ENCODE measurements at regions not wholly inside any gene's neighbourhood (a gene's known extent, or its start where the extent isn't known, plus 50 kb on each side); places are given as distances from the start of the nearest gene placed in this dataset.
A peak's percentile ranks its signal among the peaks of the same experiment; 100 is the strongest.

- DNase-seq (ENCODE audit: low read depth), result no peak
Observed at GRCh38 chr3:84073664-84074063, 885.1 kb upstream of the CADM2 start.

- no peak for DNase-seq (ENCODE audit: low read depth)
Observed at GRCh38 chr3:84074767-84075166, 884.0 kb upstream of the CADM2 start.

DNA sequence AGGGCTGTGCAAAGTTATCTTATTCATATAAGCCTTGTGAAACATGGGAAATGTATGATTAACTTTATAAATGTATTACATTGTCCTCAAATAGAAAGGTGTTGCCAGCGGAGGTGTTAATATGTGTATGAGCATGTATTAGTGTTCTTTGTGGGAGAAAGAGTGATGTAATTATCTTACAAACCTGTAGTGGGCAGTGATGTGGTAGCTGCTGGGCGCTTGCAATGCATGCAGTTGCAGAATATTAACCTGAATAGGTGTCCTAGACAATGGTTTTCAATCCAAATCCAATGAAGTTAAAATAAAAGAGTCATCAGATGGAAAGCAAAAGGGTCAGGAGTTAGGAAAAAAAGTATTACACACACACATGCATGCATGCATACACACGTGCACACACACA, 881.3 kb upstream of the CADM2 start:
- no peak for DNase-seq (ENCODE audit: low read depth)

DNA sequence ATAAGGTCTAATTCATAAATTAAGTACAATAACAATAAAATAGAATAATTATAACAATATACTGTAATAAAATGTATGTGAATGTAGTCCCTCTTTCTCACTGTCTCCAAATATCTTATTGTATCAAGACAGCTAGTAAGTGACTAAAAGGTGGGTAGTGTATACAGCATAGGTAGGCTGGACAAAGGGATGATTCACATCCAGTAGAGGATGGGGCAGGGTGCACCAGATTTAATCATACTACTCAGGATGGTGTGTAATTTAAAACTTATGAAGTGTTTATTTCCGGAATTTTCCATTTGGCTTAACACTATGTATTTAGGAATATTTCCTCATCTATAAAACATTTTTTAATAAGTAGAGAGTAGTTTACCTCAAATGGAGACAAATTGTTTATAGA, 876.1 kb upstream of the CADM2 start:
- no peak for DNase-seq (ENCODE audit: low read depth)

- DNase-seq (ENCODE audit: low read depth), result no peak
Observed at GRCh38 chr3:84092907-84093306, 865.9 kb upstream of the CADM2 start.

- no peak for DNase-seq (ENCODE audit: low read depth)
Observed at GRCh38 chr3:84096188-84096587, 862.6 kb upstream of the CADM2 start.

GRCh38 chr3:84100861-84101260, 857.9 kb upstream of the CADM2 start:
- no peak for DNase-seq (ENCODE audit: low read depth)

DNA sequence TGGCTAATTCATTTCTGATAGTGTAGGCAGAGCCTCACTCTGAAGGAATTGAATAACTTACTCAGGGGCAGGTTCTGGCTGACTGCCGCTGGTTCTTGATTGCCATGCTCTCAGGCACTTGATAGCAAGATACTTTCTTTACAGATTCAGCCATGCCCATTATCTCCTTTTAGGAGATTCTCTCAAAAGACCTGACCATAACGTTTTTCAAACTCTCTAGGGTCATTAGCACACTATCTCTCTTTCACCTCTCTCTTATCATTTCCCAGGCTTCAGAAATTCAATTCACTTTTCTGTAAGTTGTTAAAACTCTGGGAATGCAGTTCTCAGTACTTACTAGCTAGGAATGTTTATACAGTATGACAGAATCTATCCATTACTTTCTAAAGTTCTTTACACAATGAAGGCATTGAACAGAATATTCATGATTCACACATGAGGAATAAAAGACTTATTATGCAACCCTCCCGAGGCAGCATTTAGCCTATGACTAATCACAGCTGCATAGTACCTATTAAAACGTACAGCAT, 850.3 kb upstream of the CADM2 start:
- DNase-seq (ENCODE audit: low read depth), result peak; percentile 52

DNA sequence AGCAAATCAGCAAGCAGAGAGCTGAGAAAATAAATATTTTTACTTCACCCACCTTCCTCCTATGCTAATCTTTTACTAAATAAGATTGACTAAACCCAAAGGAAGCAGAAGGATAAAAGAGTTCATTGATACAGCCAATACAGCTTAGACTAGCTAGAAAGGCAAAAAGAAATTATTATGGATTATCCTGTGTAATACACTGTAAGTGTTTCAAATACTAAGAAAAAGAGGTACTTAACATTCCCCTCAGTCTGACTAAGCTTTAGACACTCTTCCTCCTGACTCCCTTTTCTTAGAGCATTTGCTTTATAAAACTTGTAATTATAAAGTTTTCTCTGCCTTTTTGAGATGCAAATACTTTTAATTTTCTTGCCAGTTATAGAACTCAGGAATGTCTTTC, 848.9 kb upstream of the CADM2 start:
- DNase-seq (ENCODE audit: low read depth), result no peak

GRCh38 chr3:84110787-84111186, 848.0 kb upstream of the CADM2 start:
- DNase-seq (ENCODE audit: low read depth), result no peak

DNA sequence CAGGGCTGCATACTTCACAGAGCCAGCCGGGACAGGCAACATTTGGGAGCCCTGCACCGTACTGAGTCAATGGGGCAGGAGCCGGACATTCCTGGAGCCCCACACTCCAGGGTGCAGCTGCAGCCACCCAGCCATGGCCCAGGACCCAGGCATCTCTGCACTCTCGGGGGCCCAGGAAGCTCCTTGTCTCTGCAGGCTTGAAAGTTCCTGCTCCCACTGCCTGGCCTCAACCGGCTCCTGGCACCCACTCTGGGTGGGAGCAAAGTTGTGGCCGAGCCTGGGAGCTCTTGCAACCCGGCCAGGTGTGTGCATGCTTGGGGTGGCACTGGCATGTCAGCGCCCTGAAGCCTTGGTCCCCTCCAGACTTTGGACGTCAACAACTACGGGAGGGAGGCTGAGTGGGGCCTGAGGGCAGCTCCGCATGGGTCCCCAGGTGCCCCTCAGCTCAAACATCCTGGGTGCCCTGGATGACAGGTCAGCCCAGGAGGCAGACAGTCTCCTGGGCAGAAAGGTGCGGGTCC, 833.5 kb upstream of the CADM2 start:
- no peak for DNase-seq (ENCODE audit: low read depth)

DNA sequence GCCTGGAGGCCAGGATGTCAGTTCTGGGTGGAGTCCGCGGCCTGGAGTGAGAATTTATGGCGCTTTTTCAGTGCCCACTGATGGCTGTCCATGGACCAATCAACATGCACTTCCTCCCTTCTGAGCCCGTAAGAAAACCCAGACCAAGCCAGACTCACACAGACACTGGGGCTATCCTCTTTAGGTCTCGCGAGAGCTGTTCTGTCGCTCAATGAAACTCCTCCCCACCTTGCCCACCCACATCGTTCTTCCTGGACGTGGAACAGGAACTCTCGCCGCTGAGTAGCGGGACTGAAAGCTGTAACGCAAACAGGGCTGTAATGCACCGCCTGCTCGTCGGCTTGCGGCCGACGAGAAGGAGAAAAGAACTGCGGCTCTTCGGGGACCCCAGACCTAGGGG, 833.0 kb upstream of the CADM2 start:
- DNase-seq (ENCODE audit: low read depth), result no peak

DNA sequence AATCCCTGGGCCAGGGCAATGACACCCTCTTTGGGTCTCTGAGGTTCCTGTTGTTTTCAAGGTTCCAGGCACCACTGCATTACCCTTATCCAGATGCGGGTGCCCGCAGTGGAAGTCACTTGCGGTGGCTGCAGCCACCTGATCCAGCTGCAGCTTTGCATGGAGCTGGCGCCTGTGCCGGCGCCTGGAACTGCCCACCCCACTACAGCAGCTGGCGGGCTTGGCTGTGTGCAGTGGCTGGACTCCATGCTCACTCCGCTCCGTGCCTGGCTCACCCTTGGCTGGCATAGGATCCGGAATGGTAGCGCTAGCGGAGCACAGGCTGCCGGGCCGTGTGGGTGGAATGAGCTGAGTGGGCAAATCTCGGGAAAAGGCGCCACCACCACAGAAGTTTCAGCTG, 832.6 kb upstream of the CADM2 start:
- DNase-seq (ENCODE audit: low read depth), result no peak

GRCh38 chr3:84128024-84128423, 830.8 kb upstream of the CADM2 start:
- no peak for DNase-seq (ENCODE audit: low read depth)

GRCh38 chr3:84136425-84136824, 822.4 kb upstream of the CADM2 start:
- DNase-seq (ENCODE audit: low read depth), result no peak

- no peak for DNase-seq (ENCODE audit: low read depth)
Observed at GRCh38 chr3:84140631-84141030, 818.2 kb upstream of the CADM2 start.

GRCh38 chr3:84141571-84141970, 817.2 kb upstream of the CADM2 start:
- no peak for DNase-seq (ENCODE audit: low read depth)

GRCh38 chr3:84165328-84165727, 793.5 kb upstream of the CADM2 start:
- peak; percentile 1 for DNase-seq (ENCODE audit: low read depth)

DNA sequence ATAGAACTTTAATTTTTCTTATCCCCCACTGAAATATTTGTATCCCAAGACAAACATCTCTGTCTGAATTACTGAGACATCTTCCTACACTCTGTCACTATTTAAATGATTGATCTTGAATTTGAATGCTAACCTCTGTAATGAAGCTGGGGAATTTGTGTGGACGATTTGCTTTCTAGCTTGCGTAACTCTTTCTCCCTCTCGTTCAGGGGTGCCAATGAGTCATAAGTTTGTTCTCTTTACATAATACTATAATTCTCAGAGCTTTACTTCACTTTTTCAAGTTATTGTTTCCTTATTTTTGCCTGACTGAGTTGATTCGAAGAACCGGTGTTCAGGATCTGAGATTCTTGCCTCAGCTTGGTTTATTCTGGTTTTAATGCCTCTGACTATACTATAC, 783.3 kb upstream of the CADM2 start:
- DNase-seq (ENCODE audit: low read depth), result peak; percentile 0

GRCh38 chr3:84184937-84185336, 773.9 kb upstream of the CADM2 start:
- no peak for DNase-seq (ENCODE audit: low read depth)

DNA sequence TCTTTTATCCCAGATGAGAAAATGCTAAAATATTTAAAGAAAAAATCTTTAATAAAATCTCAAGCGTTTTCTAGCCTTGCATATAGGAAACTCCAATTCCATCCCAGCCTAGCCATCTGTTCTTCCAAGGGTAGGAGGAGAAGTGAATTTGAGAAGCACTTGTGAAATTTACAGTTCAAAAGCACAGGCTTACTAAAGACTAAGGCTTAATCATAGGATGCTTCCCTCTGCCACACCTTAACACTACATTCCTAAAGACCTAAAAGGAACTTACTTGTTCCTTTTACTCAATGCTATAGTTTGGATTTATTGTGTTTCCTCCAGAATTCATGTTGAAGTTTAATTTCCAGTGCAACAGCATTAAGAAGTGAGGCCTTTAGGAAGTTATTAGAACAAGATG, 764.8 kb upstream of the CADM2 start:
- DNase-seq (ENCODE audit: low read depth), result no peak

GRCh38 chr3:84209474-84209873, 749.3 kb upstream of the CADM2 start:
- DNase-seq (ENCODE audit: low read depth), result no peak

DNA sequence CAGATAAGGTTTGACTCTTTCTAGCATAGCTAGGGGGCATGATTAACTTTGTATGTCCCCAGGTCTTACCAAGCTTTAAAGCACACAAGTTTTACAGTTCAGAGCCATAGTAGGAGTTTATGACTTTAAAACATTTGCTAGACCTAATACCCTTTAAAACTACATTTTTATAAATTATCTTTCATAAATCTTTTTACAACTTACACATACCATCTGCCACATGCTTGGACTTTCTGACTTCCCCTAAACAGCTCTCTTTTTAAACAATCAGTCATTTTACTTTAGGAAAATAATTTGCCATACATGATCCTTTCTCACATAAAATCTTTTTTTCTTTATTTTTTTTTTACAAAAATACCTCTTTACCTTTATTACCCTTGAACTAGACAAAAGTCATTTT, 735.3 kb upstream of the CADM2 start:
- no peak for DNase-seq (ENCODE audit: low read depth)

DNA sequence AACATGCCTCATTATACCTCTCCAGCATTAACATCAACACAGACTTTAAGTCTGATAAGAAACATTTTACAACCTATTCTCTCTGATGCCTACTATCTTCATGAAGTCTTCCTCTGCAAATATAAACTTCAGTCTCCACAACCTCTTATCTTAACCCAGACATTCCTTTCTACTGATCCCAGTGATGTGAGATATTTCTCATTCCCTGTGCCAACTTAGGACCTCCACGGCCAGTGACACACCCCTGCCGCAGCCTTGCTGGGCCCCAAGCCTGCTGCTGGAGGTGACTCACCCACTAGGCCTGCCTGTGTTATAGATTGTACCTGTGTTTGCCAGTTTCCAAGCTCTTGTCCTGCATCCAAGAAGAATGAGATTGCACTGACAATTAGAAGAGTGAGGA, 734.5 kb upstream of the CADM2 start:
- DNase-seq (ENCODE audit: low read depth), result peak; percentile 2

- DNase-seq (ENCODE audit: low read depth), result no peak
Observed at GRCh38 chr3:84236261-84236660, 722.5 kb upstream of the CADM2 start.

Measured in non-pigmented ciliary epithelial cell (primary cell).